SKM-1 treated with dmso at 0.1 percent for 144 hours (cell line): ENCODE measurements at regions not wholly inside any gene's neighbourhood (a gene's known extent, or its start where the extent isn't known, plus 50 kb on each side); places are given as distances from the start of the nearest gene placed in this dataset.

Source experiments
- DNase-seq: peaks from one replicate; lab custom pipeline; 2025; ENCODE audit not compliant: unreplicated experiment; lab: John Stamatoyannopoulos, UW

DNA sequence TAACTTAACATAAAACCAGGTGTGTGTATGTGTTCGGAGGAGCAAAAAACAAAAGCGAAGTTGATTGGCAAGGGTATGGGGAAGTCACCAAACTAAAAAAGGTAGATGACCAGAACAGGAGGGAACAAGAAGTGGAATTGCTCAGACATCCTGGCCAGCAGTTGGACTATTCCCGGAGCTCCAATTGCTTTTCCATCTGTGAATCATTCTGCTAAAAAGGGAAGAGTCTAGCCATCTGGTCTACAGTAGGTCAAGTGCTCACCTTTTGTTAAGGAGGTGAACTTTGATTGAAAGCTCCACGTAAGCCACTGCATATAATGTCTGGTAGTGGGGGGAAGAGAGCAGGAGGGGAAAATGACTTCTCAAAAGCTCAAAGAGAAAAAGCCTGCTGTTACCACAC is 50.0 kb upstream of the BET1 start:
- DNase-seq, result no peak

DNA sequence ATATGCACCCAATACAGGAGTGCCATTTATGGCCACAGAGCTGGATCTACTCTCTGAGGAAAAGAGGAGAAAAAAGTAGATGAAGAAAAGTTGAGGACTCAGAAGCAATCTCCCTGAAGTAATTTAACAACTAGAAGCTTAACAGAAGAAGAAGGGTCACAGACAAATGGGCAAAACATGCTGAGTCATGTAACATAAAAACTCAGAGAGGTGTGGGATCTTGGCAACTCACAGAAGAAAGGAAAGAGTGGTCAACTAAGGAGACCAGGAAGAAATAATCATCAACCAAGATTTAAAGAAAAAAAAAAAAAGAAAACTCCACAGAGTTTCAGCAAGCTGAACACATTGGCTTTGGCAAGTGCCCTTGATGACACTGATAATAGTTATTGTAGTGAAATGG is 51.8 kb upstream of the BET1 start:
- no peak for DNase-seq

DNA sequence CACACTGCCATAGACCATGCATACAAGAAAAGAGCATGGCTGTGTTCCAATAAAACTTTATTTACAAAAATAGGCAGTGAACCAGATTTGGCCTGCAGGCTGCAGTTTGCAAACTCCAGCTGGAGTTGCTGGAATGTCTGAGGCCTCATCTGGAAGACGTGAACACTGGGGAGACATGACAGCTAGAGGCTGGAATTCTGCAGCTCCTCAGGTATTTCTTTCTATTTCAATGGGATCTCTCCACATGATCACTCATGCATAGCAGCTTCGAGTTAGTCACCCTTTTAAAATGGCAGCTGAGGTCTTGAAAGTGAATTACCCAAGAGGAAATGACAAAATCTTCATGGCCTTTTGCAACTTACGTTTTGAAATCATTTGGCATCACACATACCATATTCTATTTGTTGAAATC is 52.6 kb upstream of the BET1 start:
- peak; percentile 74 for DNase-seq

DNA sequence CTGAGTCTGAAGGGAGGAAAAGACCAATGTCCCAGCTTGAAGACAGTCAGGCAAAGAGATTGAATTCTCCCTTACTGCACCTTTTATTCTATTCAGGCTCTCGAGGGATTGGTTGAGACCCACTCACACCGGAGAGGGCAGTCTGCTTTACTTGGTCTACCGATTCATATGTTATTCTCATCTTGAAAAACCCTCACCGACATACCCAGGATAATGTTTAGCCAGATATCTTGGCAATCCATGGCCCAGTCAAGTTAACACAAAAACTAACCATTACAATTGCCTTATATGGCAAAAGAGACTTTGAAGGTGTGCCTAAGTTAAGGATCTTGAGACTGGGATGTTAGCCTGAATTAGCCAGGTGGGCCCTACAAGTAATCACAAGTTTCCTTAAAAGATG is 53.8 kb upstream of the BET1 start:
- no peak for DNase-seq

DNA sequence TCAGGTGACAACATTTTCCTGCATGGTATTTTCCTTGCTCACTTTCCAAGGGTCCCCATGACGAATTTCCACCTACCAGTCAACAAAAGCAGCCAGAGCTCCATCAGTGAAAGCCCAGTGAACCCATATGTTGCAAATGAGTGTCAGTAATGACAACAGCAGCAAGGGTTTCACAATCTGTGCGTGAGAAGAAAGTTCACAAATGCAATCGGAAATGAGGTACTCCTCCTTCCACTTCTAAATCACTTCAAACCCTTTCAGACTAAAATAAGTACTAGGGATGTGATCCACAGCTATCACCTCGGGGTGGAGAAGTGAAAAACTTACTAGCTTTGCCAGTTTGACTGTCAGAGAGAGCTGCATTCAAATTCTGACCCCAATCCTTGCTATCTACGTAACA is 55.6 kb upstream of the BET1 start:
- DNase-seq, result peak; percentile 82

DNA sequence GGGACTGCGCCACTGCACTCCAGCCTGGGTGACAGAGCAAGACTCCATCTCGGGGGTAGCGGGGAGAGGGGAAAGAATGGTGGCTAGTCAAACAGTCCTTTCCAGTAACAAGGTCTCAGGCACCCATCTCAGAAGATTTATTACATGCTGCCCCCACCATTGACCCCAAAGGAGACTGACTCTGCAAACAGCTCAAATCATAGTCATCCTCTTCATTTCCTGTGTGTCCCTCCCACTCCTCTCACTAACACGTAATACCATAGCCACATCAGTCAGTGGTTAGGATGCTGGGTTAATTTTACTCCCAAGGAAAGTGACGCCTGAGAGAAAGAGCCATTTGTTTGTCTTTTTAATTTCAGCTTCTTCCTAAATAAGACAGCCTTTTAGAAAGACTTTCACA is 56.6 kb upstream of the BET1 start:
- no peak for DNase-seq

DNA sequence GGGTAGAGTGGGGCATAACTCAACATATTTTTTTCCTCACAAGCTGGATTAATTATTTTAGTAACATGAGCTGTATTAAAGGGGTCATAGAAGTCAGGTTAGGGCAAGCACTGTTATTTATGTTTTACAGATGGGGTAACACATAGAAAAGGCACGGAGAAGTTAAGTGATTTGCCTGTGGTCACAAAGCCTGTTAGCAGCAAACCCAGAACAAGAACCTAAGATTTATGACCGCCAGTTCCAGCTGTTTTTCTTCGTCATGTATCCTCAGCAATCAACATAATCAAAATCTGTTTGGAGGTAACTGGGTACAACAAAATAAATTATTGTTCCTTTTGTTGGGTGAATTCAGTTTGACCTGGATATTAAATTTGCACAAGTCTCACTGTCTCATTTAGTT is 57.2 kb upstream of the BET1 start:
- DNase-seq, result no peak

DNA sequence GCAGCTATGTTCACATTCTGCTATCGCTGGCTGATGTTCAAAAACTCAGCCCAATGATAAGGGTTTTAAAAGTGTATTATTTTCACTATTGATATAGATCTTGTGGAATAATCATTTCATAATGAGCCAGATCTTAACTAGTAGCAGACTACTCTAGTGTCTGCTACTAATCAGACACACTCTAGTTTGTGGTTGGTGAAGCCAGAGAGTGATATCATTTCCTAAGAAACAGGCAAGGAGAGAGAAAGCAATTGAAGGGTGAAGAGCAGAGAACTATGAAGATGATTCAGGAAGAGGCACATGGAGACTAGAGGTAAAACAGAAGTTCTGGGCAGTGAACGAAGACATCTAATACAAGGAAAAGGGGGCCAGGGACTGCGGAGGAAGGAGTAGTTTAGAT is 58.2 kb upstream of the BET1 start:
- DNase-seq, result no peak

DNA sequence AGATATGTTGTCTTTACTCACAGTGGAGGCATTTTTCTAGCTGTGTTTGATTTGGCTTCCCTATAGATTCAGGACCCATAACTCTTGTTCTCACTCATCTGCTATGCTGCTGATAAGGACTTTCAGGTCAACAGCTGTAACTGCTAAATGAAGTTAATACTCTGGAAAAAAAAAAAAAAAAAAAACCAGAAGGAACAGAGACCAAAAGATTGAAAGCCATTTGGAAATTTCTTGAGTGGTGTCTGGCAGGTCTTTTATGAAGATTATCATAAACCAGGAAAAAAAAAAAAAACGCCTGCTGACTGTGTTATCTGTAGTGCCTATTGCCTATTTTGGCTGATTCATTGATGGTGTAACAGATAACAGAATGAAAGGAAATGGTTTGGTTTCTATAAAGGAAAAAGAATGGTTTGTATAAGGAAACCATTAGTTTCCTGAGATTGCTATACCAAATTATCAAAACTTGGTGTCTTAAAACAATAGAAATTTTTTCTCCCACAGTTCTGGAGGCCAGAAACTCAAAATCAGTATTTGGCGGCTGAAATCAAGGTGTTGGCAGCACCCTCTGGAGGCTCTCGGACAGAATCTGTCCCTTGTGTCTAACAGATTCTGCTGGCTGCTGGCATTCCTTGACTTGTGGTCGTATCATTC is 60.5 kb upstream of the BET1 start:
- DNase-seq, result no peak

DNA sequence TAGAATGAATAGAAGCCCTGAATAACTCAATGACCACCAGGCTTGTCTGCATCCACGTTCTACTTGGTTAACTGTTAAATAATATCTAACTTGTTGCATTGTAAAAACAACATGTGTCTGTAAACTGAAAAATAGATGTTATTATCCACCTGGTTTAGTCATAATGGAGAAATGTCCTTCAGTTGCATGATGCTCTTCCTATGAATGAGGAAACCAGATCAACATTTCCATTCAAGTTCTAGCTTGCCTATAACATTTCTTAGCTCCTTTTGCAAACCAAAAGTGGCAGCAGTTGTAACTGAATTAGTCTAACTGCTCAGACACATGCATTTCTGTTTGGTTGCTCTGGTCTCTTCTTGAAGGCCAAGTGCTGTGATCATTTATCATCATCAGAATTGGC is 62.9 kb upstream of the BET1 start:
- no peak for DNase-seq

DNA sequence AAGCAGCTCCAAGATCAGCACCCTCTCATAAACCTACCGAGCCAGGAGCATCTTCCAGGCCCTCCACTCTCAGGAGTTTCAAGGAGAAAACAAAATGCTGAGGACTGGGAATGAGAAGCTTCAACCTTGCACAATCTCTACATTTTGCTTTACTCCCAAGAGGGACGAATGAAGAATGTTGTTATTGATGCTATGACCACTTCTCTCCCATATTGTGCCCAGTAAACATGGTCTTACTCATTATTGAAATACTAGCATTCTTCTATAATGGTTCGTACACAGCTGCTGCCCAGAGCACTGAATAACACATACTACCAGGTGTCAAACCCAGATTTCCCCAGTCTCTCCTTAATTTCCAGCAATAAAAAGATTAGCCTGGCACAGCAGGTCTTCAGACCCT is 63.4 kb upstream of the BET1 start:
- DNase-seq, result no peak

DNA sequence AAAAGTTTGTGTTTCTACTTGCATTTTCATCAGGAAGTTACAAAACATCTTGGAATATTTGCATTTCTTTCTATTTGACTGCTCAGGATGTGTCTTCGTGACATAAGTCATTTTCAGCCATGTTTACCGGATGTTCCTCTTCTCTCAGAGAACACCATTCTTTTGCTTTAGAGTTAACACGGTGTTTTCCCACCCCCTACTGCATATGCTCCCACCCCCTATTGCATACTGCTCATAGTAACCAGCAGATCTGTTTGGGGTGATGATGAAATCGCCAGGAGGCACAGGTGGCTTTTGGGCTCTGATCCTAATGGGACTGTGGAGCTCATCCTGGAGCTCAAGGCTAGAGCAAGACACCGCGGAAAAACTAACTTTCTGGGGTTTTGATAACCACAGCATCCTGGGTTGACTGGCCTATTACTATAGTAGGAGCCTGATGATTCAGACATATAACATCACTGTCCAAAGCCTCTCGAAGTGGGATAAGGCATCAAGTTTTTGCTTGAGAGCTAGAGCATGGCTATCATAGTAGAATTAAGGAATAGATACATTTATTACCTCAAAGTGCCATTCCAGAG is 65.1 kb upstream of the BET1 start:
- DNase-seq, result no peak

DNA sequence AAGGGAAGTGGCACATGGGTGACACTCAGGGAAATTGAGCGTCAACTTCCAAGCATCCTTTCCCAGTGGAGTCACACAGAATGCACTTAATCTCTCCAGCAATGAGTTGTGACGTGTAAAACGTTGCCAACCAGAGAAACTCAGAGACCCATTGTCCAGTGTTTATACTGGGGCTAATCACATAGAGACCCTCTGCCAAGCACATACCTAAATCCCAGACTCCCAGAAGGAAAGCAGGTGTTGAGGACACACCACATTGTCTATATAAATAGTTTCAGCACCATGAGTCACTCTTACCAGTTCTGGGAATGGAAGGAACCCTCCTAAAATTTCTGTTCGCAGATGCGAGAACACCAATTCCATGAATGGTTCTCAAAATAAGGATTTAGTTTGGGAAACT is 76.4 kb upstream of the BET1 start:
- DNase-seq, result no peak

DNA sequence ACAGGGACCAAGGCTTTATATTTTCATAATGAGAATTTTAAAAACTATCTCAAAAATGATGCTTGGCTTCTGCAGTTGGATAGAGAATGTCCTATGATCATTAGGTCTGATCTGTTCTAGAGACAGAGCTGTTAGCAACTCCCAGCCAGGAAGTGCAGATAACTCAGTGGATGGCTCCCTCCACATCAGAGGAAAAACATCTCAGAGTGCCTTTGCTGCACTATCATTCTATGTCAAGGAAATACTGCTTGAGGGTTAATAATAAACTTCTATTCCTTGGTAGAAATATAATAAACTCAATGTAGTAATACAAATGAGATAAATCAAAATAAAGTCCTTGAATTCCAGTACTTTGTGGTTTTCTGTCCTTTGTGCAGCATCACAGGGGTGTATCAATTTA is 78.0 kb upstream of the BET1 start:
- DNase-seq, result no peak

DNA sequence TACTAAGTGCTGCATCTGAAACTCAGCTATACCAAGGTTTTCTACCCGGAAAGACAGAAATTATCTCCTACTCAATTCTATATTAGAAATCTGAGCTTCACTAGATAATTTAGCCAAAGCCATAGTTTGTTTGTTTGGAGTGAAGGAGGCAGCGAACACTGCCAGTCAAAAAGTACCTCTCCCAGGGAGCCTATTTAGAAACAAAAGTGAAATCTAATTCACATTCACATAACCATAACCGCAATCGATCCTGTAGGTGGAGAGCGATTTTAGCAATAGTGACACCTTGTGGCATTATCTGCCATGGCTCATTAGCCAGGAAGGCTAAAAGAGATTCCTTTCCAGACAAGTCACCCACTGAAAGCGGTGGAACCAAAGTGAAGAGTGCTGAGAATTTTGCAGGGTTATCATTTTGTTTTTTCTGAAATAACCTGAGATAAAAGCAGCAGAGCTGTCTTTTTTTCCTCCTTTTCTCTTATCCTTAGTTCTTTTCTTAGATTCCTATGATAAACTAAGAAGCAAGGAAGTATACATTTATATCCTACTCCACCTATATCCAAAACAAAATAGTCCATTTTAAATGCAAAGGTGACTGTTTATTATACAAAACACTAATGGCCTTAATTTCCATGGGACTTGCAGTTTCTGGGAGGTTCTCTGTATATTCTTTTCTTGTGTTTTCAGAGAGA is 83.7 kb upstream of the BET1 start:
- DNase-seq, result peak; percentile 42

DNA sequence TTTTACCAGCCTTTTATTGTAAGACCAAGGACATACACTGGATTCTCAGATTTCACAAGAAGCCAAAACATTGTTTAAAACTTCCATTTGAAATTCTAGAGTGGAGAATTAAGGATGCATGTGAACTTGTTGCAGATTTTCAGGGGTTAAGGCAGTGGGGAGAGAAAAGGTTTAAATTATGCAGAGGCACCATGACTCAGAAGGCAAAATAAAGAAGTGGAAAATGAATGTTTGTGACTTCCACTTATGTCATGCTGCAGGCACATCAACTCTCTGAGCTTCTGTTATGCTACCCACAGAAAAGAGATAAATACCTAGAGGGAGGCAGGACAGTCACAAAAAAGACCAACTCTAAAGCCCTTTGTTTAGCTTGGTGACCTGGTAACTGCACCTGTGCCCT is 84.4 kb upstream of the BET1 start:
- DNase-seq, result peak; percentile 42

DNA sequence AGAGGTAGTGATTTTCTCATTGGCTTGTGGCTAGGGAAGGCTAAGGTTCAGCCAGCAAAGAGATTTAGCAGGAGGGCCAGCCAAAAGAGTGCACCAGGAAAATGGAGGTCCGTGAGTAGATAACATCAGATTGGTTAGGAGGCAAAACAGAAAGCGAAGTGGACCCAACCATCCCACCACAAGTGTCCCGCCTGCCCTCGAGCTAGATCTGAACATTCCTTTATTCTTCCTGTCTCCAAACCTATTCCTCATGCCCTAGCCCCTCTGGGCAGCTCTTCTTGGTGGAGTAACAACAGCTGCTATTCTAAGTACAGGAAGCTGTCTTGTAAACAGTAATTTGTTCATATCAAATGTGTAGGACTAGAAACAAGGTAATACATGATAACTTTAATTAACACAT is 85.7 kb upstream of the BET1 start:
- DNase-seq, result no peak

DNA sequence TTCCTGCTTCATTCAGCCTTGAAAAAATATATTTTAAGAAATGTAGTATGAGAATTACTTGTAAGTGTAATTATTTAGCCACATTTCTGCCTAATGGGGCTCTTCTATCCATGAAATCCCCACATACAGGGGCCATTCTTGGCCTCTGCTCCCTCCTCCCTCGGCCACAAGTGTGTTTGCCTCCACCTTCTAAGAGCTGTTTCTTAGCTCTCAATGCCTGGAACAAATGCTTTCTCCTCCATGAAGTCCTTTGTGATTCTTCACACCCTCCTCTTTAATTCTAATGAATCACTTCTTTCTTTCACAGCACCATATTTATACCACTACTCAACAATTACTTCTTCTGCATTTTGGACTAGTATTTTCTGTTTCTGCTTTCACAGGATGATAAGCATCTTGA is 88.8 kb upstream of the BET1 start:
- no peak for DNase-seq

DNA sequence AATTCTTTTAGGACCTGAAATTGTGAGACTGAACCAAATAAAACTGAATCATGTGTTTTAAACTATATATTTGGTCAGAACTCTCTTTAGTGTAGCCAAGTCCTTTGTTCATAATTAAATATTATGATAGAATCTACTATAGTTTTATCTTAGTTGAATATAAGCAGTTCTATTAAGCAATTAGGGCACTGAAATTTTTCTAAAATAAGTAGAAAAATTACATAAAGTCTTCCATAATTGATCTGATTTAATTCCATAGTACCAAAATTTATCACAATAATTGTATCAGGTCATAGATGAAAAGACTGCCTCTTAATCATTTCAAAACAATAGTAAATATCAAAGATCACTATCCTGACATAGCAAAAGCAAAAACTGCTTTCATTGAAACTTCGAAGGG is 90.1 kb upstream of the BET1 start:
- no peak for DNase-seq

DNA sequence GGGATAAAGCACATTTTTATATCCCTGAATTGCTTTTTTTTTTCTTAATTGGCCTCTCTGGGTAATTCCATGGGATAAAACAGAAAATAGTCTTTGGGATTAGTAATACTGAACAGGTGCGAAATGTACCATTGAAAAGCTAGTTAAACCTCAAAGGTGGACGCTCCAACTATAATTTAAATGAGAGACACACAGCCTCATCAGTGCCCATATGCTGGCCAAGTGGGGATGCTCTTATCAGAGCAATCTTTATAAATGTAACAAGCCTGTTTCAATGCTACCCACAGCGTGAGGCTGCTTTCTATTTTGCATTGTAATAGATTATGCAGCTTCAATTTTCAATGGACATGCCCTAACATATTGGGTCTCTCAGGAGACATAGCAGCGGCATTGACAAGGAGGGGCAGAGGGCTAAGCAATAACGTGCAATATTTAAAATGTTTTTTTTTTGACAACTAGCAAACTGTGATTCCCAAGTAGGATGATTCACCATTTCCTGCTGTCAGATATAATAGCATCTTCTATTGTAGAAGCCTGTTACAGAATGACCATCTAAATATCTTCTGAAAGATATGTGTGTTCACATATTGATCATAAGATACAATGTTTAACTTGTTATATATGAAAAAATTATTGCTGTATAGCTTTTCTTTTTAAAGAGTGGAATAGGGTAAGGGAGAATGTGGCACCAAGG is 91.3 kb upstream of the BET1 start:
- no peak for DNase-seq

DNA sequence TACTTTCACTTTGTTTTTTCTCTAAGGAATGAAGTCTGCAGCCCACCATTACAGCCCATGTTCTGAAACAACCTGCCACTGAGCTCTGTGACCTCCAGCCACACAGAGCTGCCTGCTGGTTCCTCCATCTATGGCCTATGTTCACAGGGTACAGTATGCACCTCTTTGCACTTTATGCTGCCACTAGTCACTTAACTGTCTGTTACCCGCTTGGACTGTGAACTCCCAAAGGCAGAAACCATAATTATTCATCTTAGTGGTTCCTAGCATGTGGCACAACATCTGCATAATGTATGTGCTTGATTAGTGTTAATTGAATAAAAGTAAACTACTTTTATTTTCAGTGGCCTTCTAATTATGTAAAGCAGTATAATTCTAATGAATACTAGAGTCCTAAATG is 95.5 kb upstream of the BET1 start:
- DNase-seq, result no peak

DNA sequence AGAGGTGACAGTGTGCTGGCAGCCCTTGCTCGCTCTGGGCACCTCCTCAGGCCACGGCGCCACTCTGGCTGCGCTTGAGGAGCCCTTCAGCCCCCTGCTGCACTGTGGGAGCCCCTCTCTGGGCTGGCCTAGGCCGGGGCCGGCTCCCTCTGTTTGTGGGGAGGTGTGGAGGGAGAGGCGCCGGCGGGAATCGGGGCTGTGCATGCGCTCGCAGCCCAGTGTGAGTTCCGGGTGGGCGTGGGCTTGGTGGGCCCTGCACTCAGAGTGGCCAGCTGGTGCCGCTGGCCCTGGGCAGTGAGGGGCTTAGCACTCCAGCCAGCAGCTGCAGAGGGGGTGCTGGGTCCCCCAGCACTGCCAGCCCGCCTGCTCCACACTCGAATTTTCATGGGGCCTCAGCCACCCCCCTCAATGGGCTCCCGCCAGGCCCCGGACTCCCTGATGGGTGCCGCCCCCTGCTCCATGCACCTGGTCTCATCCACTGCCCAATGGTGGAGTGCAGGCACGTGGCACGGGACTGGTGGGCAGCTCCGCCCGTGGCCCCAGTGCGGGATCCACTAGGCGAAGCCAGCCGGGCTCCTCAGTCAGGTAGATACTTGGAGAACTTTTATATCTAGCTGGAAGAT is 96.7 kb upstream of the BET1 start:
- DNase-seq, result no peak
